ENCODE measurements at regions not wholly inside any gene's neighbourhood (a gene's known extent, or its start where the extent isn't known, plus 50 kb on each side); places are given as distances from the start of the nearest gene placed in this dataset.

DNA sequence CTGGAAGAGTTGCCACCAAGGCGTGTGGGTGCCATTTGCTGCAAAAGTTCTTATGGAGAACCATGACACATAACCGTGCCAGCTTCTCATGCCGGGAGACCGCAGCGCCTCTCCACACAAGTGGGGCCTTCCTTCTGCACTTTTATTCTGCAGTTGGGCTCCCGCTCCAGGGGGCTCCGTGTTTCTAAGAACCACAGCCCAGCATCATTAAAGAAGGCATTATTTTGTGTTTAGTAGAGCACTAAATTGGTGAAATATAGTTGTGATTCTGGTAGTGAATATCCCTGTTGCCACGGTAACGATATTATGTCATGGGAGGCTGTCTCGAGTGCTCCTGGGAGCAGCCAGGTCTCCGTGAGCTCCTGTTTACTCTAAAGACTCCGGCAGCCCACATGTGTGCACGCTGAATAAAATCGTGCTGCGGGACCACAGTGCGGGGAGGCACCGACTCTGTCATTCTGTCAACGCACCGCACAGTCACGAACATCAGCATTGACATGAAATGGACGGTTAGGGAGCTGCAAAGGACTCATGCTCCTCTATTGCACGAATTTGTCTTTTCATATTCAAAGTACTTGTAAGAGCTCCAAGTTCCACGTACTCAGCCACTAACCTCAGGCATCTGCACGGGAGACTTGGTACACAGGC, 68.8 kb upstream of the PITRM1 start:
- CTCF ChIA-PET, result interaction anchor here (0.6 to 2.2 kb wide), 8 partner anchors 22 to 1539 kb away, joined by 3 to 24 read pairs (median 4); no protein-coding TSS in a partner anchor
- H3K27ac ChIP-seq (ENCODE audit: insufficient read depth, low read depth, low read length), result no peak overlapping the region
- no peaks in the 10 kb centered on the region for H4K20me1 ChIP-seq (replicated peaks; ENCODE audit: control insufficient read depth, extremely low read depth, insufficient read depth, low read length)
- dilution Hi-C loops (cut with MboI; ENCODE audit: extremely low pct_ligation_motif_present, low sequenced_read_pairs) (no loop called here), intact Hi-C loops (cut with micrococcal nuclease) (loop anchor here (2.0 to 10.0 kb wide), 3 partner anchors 123 to 1525 kb away; no protein-coding TSS in a partner anchor)
- no peaks in the 10 kb centered on the region for H3K27me3 ChIP-seq (ENCODE audit: control insufficient read depth in 2 of 2, insufficient read depth in 2 of 2, low read length in 2 of 2)
- H3K9me1 ChIP-seq (replicated peaks; ENCODE audit: control insufficient read depth, extremely low read depth, insufficient read depth, low read length), result no peaks in the 10 kb centered on the region
- H3K36me3 ChIP-seq (ENCODE audit: control insufficient read depth in 2 of 2, extremely low read depth in 1 of 2, insufficient read depth in 2 of 2, low read length in 2 of 2), result no peaks in the 10 kb centered on the region
- FAIRE-seq (no peak), DNase-seq (ENCODE audit: low read depth, low spot score) (no peak)
- POLR2A ChIA-PET, result interaction anchor here (2.0 kb wide), 1 partner anchor 534 kb away, joined by 7 read pairs; no protein-coding TSS in a partner anchor
- H3K4me1 ChIP-seq (ENCODE audit: control insufficient read depth, extremely low read depth, insufficient read depth, low read length), result peaks cover 11% of the 10 kb centered on the region
- no TSS peak for BruUV-seq (replicated peaks)
- no peaks in the 10 kb centered on the region for H3K79me2 ChIP-seq (ENCODE audit: control insufficient read depth, insufficient read depth, low read length)
- no peaks in the 10 kb centered on the region for H3K9me3 ChIP-seq (replicated peaks; ENCODE audit: control insufficient read depth, insufficient read depth, low read length)
- H3K9ac ChIP-seq (replicated peaks; ENCODE audit: extremely low read depth, insufficient read depth, low read length), result no peak overlapping the region
- no peak overlapping the region for H2AFZ ChIP-seq (ENCODE audit: low read depth, low read length)
- no peak overlapping the region for H3K4me3 ChIP-seq (replicated peaks in 1 of 3; ENCODE audit: insufficient read depth in 1 of 3, low read depth in 1 of 3, low read length in 3 of 3)
- TF ChIP-seq, protein P1, sequence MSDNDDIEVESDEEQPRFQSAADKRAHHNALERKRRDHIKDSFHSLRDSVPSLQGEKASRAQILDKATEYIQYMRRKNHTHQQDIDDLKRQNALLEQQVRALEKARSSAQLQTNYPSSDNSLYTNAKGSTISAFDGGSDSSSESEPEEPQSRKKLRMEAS (IDR thresholded peaks at IDR 0.05; ENCODE audit: insufficient read depth, insufficient read length), result no peak
- TF ChIP-seq JUN (IDR thresholded peaks at IDR 0.05; ENCODE audit: borderline replicate concordance, insufficient read depth, insufficient read length, low read depth) (no peak), CTCF (IDR thresholded peaks at IDR 0.05; ENCODE audit: extremely low read depth in 1 of 2, insufficient read depth in 1 of 2, low read depth in 1 of 2, low read length in 2 of 2) (no peak), POLR2A (IDR thresholded peaks at IDR 0.05; ENCODE audit: low read depth, low read length) (no peak), GATA2 (IDR thresholded peaks at IDR 0.05; ENCODE audit: insufficient read depth, insufficient read length, low read depth, low read length) (no peak), EZH2 (IDR thresholded peaks at IDR 0.05; ENCODE audit: borderline replicate concordance, low read depth, low read length, severe bottlenecking) (no peak), MYC (IDR thresholded peaks at IDR 0.05; ENCODE audit: low read depth, low read length) (no peak), FOS (IDR thresholded peaks at IDR 0.05; ENCODE audit: borderline replicate concordance, insufficient read depth, low read length) (no peak), POLR2AphosphoS5 (IDR thresholded peaks at IDR 0.05; ENCODE audit: insufficient read depth, low read depth, low read length) (no peak)
- H3K4me2 ChIP-seq (ENCODE audit: insufficient read depth, low read length), result no peak overlapping the region
